ENCODE measurements at regions not wholly inside any gene's neighbourhood (a gene's known extent, or its start where the extent isn't known, plus 50 kb on each side); places are given as distances from the start of the nearest gene placed in this dataset.

DNA sequence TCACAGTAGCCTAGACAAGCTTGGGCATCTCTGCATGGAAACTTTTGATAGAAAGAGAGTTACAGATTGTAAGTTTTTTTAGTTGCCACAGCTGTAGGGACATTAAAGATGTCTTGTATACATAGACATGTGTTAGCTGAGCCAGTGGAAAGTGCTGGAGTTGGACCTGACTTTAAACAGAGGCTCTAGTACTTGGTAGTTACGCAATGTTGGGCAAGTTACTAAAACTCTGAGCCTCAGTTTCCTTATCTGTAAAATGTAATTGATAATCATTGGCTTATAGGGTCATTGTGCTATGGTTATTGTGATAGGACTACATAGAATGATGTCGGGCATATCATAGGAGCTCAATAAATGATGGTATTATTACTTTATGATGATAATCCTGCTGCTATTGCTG is 225.8 kb upstream of the CPHXL start:
- Histone ChIP-seq H3K4me2 (ENCODE audit: low read depth, low read length) (no peak overlapping the region), H3K27me3 (ENCODE audit: control insufficient read depth, insufficient read depth, low read length) (no peaks in the 10 kb centered on the region; the same call in 1 of the 2 replicates), H2AK5ac (ENCODE audit: low read depth, low read length) (no peak overlapping the region), H2BK120ac (ENCODE audit: low read depth, low read length) (no peak overlapping the region), H2BK15ac (ENCODE audit: low read depth, low read length) (no peak overlapping the region), H3K9me1 (ENCODE audit: insufficient read depth, low read length) (no peaks in the 10 kb centered on the region), H3K56ac (ENCODE audit: extremely low read depth, insufficient read depth, low read length) (no peak overlapping the region), H2AFZ (replicated peaks; ENCODE audit: low read length, poor library complexity) (no peak overlapping the region), H3K9ac (ENCODE audit: low read depth, low read length) (no peak overlapping the region), H4K20me1 (ENCODE audit: insufficient read depth, low read length) (no peaks in the 10 kb centered on the region), H2BK20ac (ENCODE audit: low read depth, low read length) (no peak overlapping the region), H4K91ac (ENCODE audit: insufficient read depth, low read depth, low read length) (no peak overlapping the region), H3K4ac (ENCODE audit: low read depth, low read length) (no peak overlapping the region), H3K23ac (ENCODE audit: low read depth, low read length) (no peak overlapping the region), H3K4me1 (ENCODE audit: control insufficient read depth, insufficient read depth, low read length) (no peaks in the 10 kb centered on the region), H4K8ac (ENCODE audit: low read depth in 2 of 2, low read length in 2 of 2) (no peak overlapping the region), H3K14ac (replicated peaks; ENCODE audit: low read depth, low read length) (no peak overlapping the region), H4K5ac (ENCODE audit: low read depth, low read length) (no peak overlapping the region), H3K18ac (ENCODE audit: low read depth, low read length) (no peak overlapping the region), H3K79me1 (ENCODE audit: low read depth in 1 of 2, low read length in 2 of 2) (no peaks in the 10 kb centered on the region), H2AK9ac (replicated peaks; ENCODE audit: low read depth, low read length, poor library complexity) (no peak overlapping the region), H3K9me3 (ENCODE audit: control insufficient read depth, insufficient read depth, low read length) (no peaks in the 10 kb centered on the region), H2BK5ac (ENCODE audit: low read depth, low read length, poor library complexity, severe bottlenecking) (no peak overlapping the region), H3K36me3 (ENCODE audit: control insufficient read depth, insufficient read depth, low read length) (no peaks in the 10 kb centered on the region), H3K27ac (ENCODE audit: insufficient read depth, low read length) (no peak overlapping the region), H3K4me3 (ENCODE audit: insufficient read depth, low read depth, low read length) (no peak overlapping the region)
- WGBS, 2 experiments (ENCODE audit: extremely low coverage in 2 of 2, insufficient read length in 1 of 2): no CpG with 5 or more reads among the region's 2 CpGs
- no TSS peak for BruUV-seq (replicated peaks)
- no peak for DNase-seq
- no peak for ATAC-seq (ENCODE audit: low read depth)
- ChIA-PET CTCF (no interaction called here), POLR2A (ENCODE audit: unreplicated experiment) (no interaction called here)
- TF ChIP-seq CEBPB (IDR thresholded peaks at IDR 0.05; ENCODE audit: low read depth, low read length) (peak; percentile 47; the same call in 1 of the 2 replicates), RFX5 (IDR thresholded peaks at IDR 0.05; ENCODE audit: low read depth, low read length) (no peak), CHD1 (IDR thresholded peaks at IDR 0.05; ENCODE audit: low read depth, low read length) (no peak), FOS (IDR thresholded peaks at IDR 0.05; ENCODE audit: low read depth, low read length) (no peak)
- TF ChIP-seq, protein P1, sequence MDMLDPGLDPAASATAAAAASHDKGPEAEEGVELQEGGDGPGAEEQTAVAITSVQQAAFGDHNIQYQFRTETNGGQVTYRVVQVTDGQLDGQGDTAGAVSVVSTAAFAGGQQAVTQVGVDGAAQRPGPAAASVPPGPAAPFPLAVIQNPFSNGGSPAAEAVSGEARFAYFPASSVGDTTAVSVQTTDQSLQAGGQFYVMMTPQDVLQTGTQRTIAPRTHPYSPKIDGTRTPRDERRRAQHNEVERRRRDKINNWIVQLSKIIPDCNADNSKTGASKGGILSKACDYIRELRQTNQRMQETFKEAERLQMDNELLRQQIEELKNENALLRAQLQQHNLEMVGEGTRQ (IDR thresholded peaks at IDR 0.05; ENCODE audit: low read depth, low read length): no peak
- dilution Hi-C loops (cut with HindIII; ENCODE audit: low sequenced_read_pairs, unreplicated experiment): no loop called here
- in situ Hi-C loops (cut with MboI; ENCODE audit: low sequenced_read_pairs): no loop called here
- intact Hi-C loops (cut with micrococcal nuclease): no loop called here

Measured in IMR-90 (cell line).